ENCODE measurements at regions not wholly inside any gene's neighbourhood (a gene's known extent, or its start where the extent isn't known, plus 50 kb on each side); places are given as distances from the start of the nearest gene placed in this dataset.

- TF ChIP-seq CTCF (IDR thresholded peaks at IDR 0.05): no peak
- no peak for TF ChIP-seq POLR2AphosphoS5 (IDR thresholded peaks at IDR 0.05)
- TF ChIP-seq POLR2A (IDR thresholded peaks at IDR 0.05): no peak
Measured at GRCh38 chr5:110309222-110309621, 417.2 kb downstream of the TMEM232 start.
